Gastrocnemius medialis (tissue), 4 donors: ENCODE measurements at regions not wholly inside any gene's neighbourhood (a gene's known extent, or its start where the extent isn't known, plus 50 kb on each side); places are given as distances from the start of the nearest gene placed in this dataset.

Experiments
- POLR2A ChIP-seq, 2 donors: fragments of 450-650 bp; IDR thresholded peaks; one replicate each; pipeline ENCODE4 v1.6.1; 2017; ENCODE audit warnings: antibody characterized with exemption in 2 of 2, mild to moderate bottlenecking in 2 of 2, moderate library complexity in 2 of 2
- TF ChIP-seq, protein P1 (sequence below), 5 experiments: fragments of 450-650 bp in 3 of 5; fragments of 200-600 bp in 2 of 5; sonication (generic) in 2 of 5; IDR thresholded peaks in 4 of 5; conservative IDR thresholded peaks in 1 of 5; 1 replicate in 4 of 5; 2 replicates in 1 of 5; pipeline ENCODE4 v1.5.1; 2016 to 2019; ENCODE audit warnings: antibody characterized with exemption in 5 of 5, mild to moderate bottlenecking in 3 of 5, moderate library complexity in 3 of 5

DNA sequence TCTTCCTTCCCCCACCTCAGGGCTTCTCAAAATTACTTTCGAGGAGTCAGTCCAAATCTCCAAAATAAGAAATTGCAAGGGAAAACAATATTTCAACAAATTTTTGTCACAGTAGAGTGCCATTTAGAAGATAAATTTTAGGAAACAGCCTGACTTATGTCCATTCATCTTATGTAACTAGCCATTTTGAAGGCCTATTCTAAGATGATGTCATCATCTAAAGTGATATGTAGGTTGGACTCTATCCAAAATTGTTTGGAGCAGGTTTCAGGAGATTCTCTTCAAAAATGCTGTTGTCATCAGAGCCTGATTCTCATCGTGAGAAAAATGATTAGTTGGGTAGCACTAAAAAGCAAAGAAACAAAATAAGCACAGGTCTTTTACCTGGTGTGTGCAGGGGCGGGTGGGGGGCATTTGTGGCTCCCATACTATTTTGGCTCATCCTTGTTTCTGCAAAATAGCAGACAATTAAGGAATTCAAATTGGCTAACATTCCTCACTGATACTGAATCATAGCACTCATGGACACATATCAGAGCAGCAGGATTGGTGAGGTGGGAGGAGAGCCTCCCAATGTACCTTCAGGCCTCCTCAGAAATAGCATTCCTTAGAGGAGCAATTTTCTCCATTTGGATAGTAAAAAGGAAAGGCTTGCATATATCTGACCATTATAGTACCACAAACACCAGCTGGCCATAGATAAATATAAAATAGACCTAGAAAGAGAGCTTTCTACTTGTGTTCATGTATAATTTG lies 360.9 kb upstream of the NAV3 start:
- TF ChIP-seq, protein P1, sequence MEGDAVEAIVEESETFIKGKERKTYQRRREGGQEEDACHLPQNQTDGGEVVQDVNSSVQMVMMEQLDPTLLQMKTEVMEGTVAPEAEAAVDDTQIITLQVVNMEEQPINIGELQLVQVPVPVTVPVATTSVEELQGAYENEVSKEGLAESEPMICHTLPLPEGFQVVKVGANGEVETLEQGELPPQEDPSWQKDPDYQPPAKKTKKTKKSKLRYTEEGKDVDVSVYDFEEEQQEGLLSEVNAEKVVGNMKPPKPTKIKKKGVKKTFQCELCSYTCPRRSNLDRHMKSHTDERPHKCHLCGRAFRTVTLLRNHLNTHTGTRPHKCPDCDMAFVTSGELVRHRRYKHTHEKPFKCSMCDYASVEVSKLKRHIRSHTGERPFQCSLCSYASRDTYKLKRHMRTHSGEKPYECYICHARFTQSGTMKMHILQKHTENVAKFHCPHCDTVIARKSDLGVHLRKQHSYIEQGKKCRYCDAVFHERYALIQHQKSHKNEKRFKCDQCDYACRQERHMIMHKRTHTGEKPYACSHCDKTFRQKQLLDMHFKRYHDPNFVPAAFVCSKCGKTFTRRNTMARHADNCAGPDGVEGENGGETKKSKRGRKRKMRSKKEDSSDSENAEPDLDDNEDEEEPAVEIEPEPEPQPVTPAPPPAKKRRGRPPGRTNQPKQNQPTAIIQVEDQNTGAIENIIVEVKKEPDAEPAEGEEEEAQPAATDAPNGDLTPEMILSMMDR (IDR thresholded peaks at IDR 0.05 in 4 of 5, conservative IDR thresholded peaks at IDR 0.05 in 1 of 5): no peak
- TF ChIP-seq POLR2A (IDR thresholded peaks at IDR 0.05): no peak
